ENCODE measurements at regions not wholly inside any gene's neighbourhood (a gene's known extent, or its start where the extent isn't known, plus 50 kb on each side); places are given as distances from the start of the nearest gene placed in this dataset.
"Not testable (repeated sequence)": the region's sequence is repeated elsewhere in the genome, so short reads cannot be mapped to it uniquely, and the experiment has no call there.

GRCh38 chr13:97772466-97772865 lies 181.0 kb upstream of the IPO5 start:
- not testable (repeated sequence) for TF ChIP-seq CTCF (IDR thresholded peaks at IDR 0.05; ENCODE audit: poor library complexity); EZH2phosphoT487 (IDR thresholded peaks at IDR 0.05; ENCODE audit: low read depth, severe bottlenecking, unreplicated experiment); EZH2 (IDR thresholded peaks at IDR 0.05; ENCODE audit: borderline replicate concordance)

All from hepatocyte (in vitro differentiated cells).